ENCODE measurements at regions not wholly inside any gene's neighbourhood (a gene's known extent, or its start where the extent isn't known, plus 50 kb on each side); places are given as distances from the start of the nearest gene placed in this dataset.

DNA sequence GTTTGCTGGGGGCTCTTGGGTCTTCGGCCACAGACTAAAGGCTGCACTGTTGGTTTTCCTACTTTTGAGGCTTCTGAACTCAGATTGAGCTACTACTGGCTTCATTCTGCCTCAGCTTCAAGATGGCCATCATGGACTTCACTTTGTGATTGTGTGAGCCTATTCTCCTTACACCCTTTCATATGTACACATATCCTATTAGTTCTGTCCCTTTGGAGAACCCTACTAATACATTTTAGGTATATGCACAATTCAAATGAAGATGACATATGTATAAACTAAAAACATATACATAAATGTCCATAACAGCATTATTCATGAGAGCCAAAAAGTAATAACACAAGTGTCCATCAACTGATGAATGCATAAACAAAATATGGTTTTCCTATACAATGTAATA is 75.7 kb downstream of the GPR37 start:
- H3K4me3 Mint-ChIP-seq: no peak overlapping the region
- H3K27ac Mint-ChIP-seq: no peak overlapping the region
- peaks cover 17% of the 10 kb centered on the region for H3K9me3 Mint-ChIP-seq
- DNase-seq (ENCODE audit: low spot score) (no peak), ATAC-seq (no peak)
- no peaks in the 10 kb centered on the region for H3K4me1 Mint-ChIP-seq
- no peaks in the 10 kb centered on the region for H3K36me3 Mint-ChIP-seq
- ChIA-PET CTCF (no interaction called here), POLR2A (no interaction called here)
- no peak for TF ChIP-seq ZMAT4 (CRISPR knock-in tag; IDR thresholded peaks at IDR 0.05)
- TF ChIP-seq RORB (CRISPR knock-in tag; IDR thresholded peaks at IDR 0.05): no peak
- no peak for TF ChIP-seq KAT7 (CRISPR knock-in tag; IDR thresholded peaks at IDR 0.05; ENCODE audit: borderline replicate concordance)
- TF ChIP-seq ZNF281 (CRISPR knock-in tag; IDR thresholded peaks at IDR 0.05): no peak
- no peak for TF ChIP-seq E2F1 (CRISPR knock-in tag; IDR thresholded peaks at IDR 0.05)
- no peak for TF ChIP-seq ZNF423 (CRISPR knock-in tag; IDR thresholded peaks at IDR 0.05)
- no peak for TF ChIP-seq ETV6 (CRISPR knock-in tag; IDR thresholded peaks at IDR 0.05)
- TF ChIP-seq ZNF263 (CRISPR knock-in tag; IDR thresholded peaks at IDR 0.05; ENCODE audit: low read depth): no peak
- TF ChIP-seq, protein P1, sequence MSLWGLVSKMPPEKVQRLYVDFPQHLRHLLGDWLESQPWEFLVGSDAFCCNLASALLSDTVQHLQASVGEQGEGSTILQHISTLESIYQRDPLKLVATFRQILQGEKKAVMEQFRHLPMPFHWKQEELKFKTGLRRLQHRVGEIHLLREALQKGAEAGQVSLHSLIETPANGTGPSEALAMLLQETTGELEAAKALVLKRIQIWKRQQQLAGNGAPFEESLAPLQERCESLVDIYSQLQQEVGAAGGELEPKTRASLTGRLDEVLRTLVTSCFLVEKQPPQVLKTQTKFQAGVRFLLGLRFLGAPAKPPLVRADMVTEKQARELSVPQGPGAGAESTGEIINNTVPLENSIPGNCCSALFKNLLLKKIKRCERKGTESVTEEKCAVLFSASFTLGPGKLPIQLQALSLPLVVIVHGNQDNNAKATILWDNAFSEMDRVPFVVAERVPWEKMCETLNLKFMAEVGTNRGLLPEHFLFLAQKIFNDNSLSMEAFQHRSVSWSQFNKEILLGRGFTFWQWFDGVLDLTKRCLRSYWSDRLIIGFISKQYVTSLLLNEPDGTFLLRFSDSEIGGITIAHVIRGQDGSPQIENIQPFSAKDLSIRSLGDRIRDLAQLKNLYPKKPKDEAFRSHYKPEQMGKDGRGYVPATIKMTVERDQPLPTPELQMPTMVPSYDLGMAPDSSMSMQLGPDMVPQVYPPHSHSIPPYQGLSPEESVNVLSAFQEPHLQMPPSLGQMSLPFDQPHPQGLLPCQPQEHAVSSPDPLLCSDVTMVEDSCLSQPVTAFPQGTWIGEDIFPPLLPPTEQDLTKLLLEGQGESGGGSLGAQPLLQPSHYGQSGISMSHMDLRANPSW (CRISPR knock-in tag; conservative IDR thresholded peaks at IDR 0.05; ENCODE audit: low read depth): no peak
- no peak for TF ChIP-seq SOX15 (CRISPR knock-in tag; IDR thresholded peaks at IDR 0.05)
- no peak for TF ChIP-seq IRF2 (CRISPR knock-in tag; IDR thresholded peaks at IDR 0.05; ENCODE audit: borderline replicate concordance, low read depth)
- no peak for TF ChIP-seq JUN (CRISPR knock-in tag; IDR thresholded peaks at IDR 0.05)
- no peak for TF ChIP-seq ZSCAN18 (CRISPR knock-in tag; IDR thresholded peaks at IDR 0.05)
- TF ChIP-seq MXD4 (CRISPR knock-in tag; IDR thresholded peaks at IDR 0.05; ENCODE audit: borderline replicate concordance): no peak
- no peak for TF ChIP-seq ELF4 (CRISPR knock-in tag; IDR thresholded peaks at IDR 0.05; ENCODE audit: low read depth)
- TF ChIP-seq, protein P2, sequence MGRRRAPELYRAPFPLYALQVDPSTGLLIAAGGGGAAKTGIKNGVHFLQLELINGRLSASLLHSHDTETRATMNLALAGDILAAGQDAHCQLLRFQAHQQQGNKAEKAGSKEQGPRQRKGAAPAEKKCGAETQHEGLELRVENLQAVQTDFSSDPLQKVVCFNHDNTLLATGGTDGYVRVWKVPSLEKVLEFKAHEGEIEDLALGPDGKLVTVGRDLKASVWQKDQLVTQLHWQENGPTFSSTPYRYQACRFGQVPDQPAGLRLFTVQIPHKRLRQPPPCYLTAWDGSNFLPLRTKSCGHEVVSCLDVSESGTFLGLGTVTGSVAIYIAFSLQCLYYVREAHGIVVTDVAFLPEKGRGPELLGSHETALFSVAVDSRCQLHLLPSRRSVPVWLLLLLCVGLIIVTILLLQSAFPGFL (CRISPR knock-in tag; IDR thresholded peaks at IDR 0.05; ENCODE audit: borderline replicate concordance): no peak
- no peak for TF ChIP-seq ESRRA (CRISPR knock-in tag; IDR thresholded peaks at IDR 0.05; ENCODE audit: borderline replicate concordance)
- no peaks in the 10 kb centered on the region for H3K27me3 Mint-ChIP-seq (ENCODE audit: low read depth)

GRCh38 chr7:124689523-124689922 is 76.1 kb downstream of the GPR37 start:
- DNase-seq (ENCODE audit: low spot score) (no peak), ATAC-seq (no peak)
- Mint-ChIP-seq H3K4me3 (no peak overlapping the region), H3K27ac (no peak overlapping the region), H3K36me3 (no peaks in the 10 kb centered on the region), H3K9me3 (peaks cover 17% of the 10 kb centered on the region), H3K27me3 (ENCODE audit: low read depth) (no peaks in the 10 kb centered on the region), H3K4me1 (no peaks in the 10 kb centered on the region)
- CTCF ChIA-PET: no interaction called here
- POLR2A ChIA-PET: no interaction called here
- TF ChIP-seq RELA (CRISPR knock-in tag; IDR thresholded peaks at IDR 0.05; ENCODE audit: borderline replicate concordance): no peak
- TF ChIP-seq KAT7 (CRISPR knock-in tag; IDR thresholded peaks at IDR 0.05; ENCODE audit: borderline replicate concordance): no peak
- no peak for TF ChIP-seq ZNF138 (CRISPR knock-in tag; conservative IDR thresholded peaks at IDR 0.05)

All from WTC11 (cell line).